HG03066 (cell line): ENCODE measurements at regions not wholly inside any gene's neighbourhood (a gene's known extent, or its start where the extent isn't known, plus 50 kb on each side); places are given as distances from the start of the nearest gene placed in this dataset.
A peak's percentile ranks its signal among the peaks of the same experiment; 100 is the strongest.

ENCODE experiments used
- ATAC-seq: cut with Tn5 transposase; IDR thresholded peaks from one replicate; pipeline ENCODE4 v1.9.1; 2021; ENCODE audit warnings: low read depth; ENCODE audit not compliant: unreplicated experiment

GRCh38 chr9:99606957-99607356 lies 214.7 kb upstream of the NR4A3 start:
- ATAC-seq, result no peak

- ATAC-seq, result no peak
These were observed 213.7 kb upstream of the NR4A3 start for GRCh38 chr9:99607842-99608448.

- ATAC-seq, result no peak
These were observed 207.3 kb upstream of the NR4A3 start for GRCh38 chr9:99614341-99614740.

- no peak for ATAC-seq
These were observed 200.6 kb upstream of the NR4A3 start for GRCh38 chr9:99621040-99621439.

GRCh38 chr9:99622679-99623078 lies 199.0 kb upstream of the NR4A3 start:
- no peak for ATAC-seq

GRCh38 chr9:99623780-99624364 lies 197.8 kb upstream of the NR4A3 start:
- no peak for ATAC-seq

- ATAC-seq, result no peak
These were observed 197.0 kb upstream of the NR4A3 start for GRCh38 chr9:99624499-99625233.

- no peak for ATAC-seq
These were observed 195.3 kb upstream of the NR4A3 start for GRCh38 chr9:99626426-99626825.

GRCh38 chr9:99628285-99628684 lies 193.4 kb upstream of the NR4A3 start:
- ATAC-seq, result no peak

- no peak for ATAC-seq
These were observed 192.7 kb upstream of the NR4A3 start for GRCh38 chr9:99628849-99629620.

GRCh38 chr9:99632349-99633038 lies 189.2 kb upstream of the NR4A3 start:
- ATAC-seq, result no peak

GRCh38 chr9:99633265-99633664 lies 188.4 kb upstream of the NR4A3 start:
- ATAC-seq, result no peak

GRCh38 chr9:99634186-99634585 lies 187.5 kb upstream of the NR4A3 start:
- ATAC-seq, result no peak

- ATAC-seq, result no peak
These were observed 186.7 kb upstream of the NR4A3 start for GRCh38 chr9:99635032-99635431.

- ATAC-seq, result no peak
These were observed 184.0 kb upstream of the NR4A3 start for GRCh38 chr9:99637641-99638040.

GRCh38 chr9:99638971-99639370 lies 182.7 kb upstream of the NR4A3 start:
- no peak for ATAC-seq

GRCh38 chr9:99647604-99648003 lies 174.1 kb upstream of the NR4A3 start:
- ATAC-seq, result no peak

- no peak for ATAC-seq
These were observed 171.4 kb upstream of the NR4A3 start for GRCh38 chr9:99650187-99650874.

- peak; percentile 69 for ATAC-seq
These were observed 161.5 kb upstream of the NR4A3 start for GRCh38 chr9:99660191-99660636.

GRCh38 chr9:99663297-99663696 lies 158.4 kb upstream of the NR4A3 start:
- no peak for ATAC-seq
